PFSK-1 (cell line): ENCODE measurements at regions not wholly inside any gene's neighbourhood (a gene's known extent, or its start where the extent isn't known, plus 50 kb on each side); places are given as distances from the start of the nearest gene placed in this dataset.

Experiments used
- FOXP2 ChIP-seq: optimal IDR thresholded peaks from 2 replicates; pipeline ENCODE3; 2011; ENCODE audit warnings: borderline replicate concordance, control low read depth, inconsistent platforms; ENCODE audit not compliant: insufficient read depth; ENCODE audit errors: extremely low read length, extremely low read depth
- POLR2AphosphoS5 ChIP-seq: IDR thresholded peaks from 2 replicates; pipeline ENCODE4 v1.6.1; 2012; ENCODE audit warnings: low read depth, mild to moderate bottlenecking, control low read depth, low read length, moderate library complexity
- SIN3A ChIP-seq: IDR thresholded peaks from 2 replicates; pipeline ENCODE4 v1.6.1; 2012; ENCODE audit warnings: mild to moderate bottlenecking, low read length, moderate library complexity, borderline replicate concordance; ENCODE audit not compliant: insufficient read depth
- TAF1 ChIP-seq: IDR thresholded peaks from 2 replicates; pipeline ENCODE4 v1.6.1; 2012; ENCODE audit warnings: low read length, control low read depth, borderline replicate concordance; ENCODE audit not compliant: insufficient read depth
- TF ChIP-seq, protein P1 (sequence below), 2 experiments: IDR thresholded peaks; 2 replicates each; pipeline versions ENCODE4 v1.6.1 to v1.8.0; 2011 to 2012; ENCODE audit warnings: low read depth in 2 of 2, low read length in 2 of 2, control low read depth in 1 of 2, inconsistent platforms in 1 of 2, mild to moderate bottlenecking in 1 of 2, moderate library complexity in 1 of 2; ENCODE audit not compliant: insufficient read depth in 1 of 2

DNA sequence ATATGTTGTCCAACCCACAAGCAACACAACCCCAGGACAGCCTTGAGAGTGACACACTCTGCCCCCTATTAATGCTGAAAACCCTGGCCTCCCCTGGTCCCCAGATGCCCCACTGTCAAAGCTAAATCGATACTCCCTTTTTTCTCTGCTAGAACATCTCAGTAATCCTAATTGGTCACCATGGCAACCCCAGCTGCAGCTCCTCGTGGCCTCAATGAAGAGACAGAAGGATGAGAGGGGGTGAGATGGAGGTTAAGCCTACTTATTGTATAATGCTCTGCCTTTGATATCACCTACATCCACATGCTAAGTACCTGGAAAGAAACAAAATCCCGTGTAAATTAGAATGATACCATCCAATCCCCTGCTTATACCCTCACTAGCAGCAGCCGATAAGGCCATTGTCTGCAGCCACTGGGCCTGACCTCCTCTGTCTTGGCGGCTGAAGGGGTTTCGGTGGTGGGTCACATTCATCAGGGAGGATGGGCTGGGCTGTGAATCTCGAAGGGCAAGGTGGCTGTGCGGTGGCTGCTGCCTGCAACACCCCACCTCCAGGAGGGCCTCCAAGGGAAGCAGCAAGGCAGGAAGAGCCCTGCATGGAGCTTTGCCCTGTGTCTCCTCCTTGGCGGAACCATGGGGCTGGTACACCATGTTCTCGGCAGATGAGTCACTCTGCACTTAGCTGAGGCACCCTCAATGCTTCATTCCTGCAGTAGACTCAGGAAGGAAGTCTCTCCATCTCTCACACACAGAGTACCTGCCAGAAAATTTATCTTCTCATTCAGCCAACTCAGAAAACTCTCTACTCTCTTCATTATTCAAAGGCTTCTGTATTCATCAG lies 399.5 kb downstream of the BUD13 start:
- TF ChIP-seq POLR2AphosphoS5 (no peak), SIN3A (no peak), TAF1 (no peak), FOXP2 (no peak)
- TF ChIP-seq, protein P1, sequence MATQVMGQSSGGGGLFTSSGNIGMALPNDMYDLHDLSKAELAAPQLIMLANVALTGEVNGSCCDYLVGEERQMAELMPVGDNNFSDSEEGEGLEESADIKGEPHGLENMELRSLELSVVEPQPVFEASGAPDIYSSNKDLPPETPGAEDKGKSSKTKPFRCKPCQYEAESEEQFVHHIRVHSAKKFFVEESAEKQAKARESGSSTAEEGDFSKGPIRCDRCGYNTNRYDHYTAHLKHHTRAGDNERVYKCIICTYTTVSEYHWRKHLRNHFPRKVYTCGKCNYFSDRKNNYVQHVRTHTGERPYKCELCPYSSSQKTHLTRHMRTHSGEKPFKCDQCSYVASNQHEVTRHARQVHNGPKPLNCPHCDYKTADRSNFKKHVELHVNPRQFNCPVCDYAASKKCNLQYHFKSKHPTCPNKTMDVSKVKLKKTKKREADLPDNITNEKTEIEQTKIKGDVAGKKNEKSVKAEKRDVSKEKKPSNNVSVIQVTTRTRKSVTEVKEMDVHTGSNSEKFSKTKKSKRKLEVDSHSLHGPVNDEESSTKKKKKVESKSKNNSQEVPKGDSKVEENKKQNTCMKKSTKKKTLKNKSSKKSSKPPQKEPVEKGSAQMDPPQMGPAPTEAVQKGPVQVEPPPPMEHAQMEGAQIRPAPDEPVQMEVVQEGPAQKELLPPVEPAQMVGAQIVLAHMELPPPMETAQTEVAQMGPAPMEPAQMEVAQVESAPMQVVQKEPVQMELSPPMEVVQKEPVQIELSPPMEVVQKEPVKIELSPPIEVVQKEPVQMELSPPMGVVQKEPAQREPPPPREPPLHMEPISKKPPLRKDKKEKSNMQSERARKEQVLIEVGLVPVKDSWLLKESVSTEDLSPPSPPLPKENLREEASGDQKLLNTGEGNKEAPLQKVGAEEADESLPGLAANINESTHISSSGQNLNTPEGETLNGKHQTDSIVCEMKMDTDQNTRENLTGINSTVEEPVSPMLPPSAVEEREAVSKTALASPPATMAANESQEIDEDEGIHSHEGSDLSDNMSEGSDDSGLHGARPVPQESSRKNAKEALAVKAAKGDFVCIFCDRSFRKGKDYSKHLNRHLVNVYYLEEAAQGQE (IDR thresholded peaks at IDR 0.05; ENCODE audit: insufficient read depth in 1 of 2, low read depth in 2 of 2, low read length in 2 of 2) = no peak

DNA sequence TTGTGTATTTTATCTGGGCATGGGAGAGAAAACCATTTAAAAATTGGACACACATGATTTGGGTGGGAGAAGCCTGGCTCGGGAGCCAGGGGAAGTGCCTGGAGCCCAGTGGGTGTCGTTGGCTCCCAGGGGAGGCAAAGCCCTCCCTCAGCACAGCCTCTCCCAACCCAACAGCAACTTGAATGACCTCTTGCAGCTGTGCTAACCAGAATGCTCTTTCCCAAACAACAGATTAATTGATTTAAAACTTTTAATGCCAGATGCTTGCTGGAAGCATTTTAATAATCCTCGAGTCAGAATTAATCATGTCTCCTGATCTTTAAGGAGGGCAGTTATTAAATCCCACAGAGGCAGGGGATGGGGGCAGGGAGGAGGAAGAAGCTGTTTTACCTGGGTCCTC lies 401.6 kb downstream of the BUD13 start:
- no peak for TF ChIP-seq TAF1
- TF ChIP-seq FOXP2 = no peak
- no peak for TF ChIP-seq SIN3A
- TF ChIP-seq POLR2AphosphoS5 = no peak
- TF ChIP-seq, protein P1 (IDR thresholded peaks at IDR 0.05; ENCODE audit: insufficient read depth in 1 of 2, low read depth in 2 of 2, low read length in 2 of 2) = no peak

DNA sequence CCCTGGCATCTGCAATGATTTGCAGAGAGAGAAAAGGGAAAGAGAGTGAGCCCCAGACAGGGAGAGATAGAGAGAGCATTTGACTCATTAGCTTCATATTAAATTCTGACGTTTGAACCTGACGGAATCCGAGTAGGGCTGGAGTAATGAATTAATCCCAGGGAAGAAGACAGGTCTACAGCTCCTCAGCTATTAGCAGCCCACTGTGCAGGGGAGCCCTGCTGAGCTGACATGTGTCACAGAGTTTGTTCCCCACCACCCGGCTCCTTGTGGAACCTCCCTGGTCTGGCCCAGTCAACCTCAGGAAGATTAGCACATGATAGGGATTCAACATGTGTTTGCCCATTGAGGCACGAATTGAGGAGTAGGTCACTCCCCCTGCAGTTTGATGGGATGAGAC lies 404.0 kb downstream of the BUD13 start:
- TF ChIP-seq POLR2AphosphoS5 (no peak), SIN3A (no peak)
- TF ChIP-seq, protein P1 (IDR thresholded peaks at IDR 0.05; ENCODE audit: insufficient read depth in 1 of 2, low read depth in 2 of 2, low read length in 2 of 2) = no peak

DNA sequence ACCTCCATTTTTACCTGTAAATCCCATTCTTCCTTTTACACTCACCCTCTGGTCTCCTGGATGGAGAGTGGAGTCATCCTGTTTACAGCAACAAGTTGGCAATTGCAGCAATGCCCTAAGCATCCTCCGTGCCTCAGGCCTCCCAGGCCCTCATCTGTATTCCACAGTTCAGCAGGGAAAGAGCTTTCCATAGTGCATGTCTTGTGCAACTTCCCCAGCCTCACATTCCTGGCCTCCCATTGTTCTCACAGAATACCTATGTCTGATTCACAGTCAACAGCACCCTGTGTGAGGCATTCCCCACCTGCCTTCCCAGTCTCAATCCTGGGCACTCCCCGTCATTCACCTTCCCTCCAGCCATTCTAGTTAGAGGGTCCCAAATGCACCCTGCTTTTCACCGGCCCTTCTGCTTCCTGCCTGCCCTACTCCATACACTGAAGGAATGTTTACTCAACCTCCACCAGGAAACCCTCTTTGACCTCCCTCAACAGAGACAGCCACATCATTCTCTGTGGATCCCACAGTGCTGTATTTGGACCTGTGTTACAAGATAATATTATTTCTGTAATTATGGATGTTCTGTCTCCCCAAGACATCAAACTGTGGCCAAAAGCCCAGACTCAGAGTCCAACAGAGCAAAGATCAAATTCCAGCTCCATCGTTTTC lies 405.7 kb downstream of the BUD13 start:
- TF ChIP-seq, protein P1 (IDR thresholded peaks at IDR 0.05; ENCODE audit: insufficient read depth in 1 of 2, low read depth in 2 of 2, low read length in 2 of 2) = no peak
- TF ChIP-seq FOXP2 = no peak
- no peak for TF ChIP-seq TAF1
